Neural cell (in vitro differentiated cells): ENCODE measurements at regions not wholly inside any gene's neighbourhood (a gene's known extent, or its start where the extent isn't known, plus 50 kb on each side); places are given as distances from the start of the nearest gene placed in this dataset.

Source experiments
- EP300 ChIP-seq: fragments of 450-650 bp; conservative IDR thresholded peaks from 2 replicates; pipeline ENCODE4 v1.6.1; 2014; ENCODE audit warnings: antibody characterized with exemption, mild to moderate bottlenecking, moderate library complexity; ENCODE audit not compliant: poor library complexity, severe bottlenecking
- EZH2 ChIP-seq: fragments of 200-600, 300-800 bp; shearing (Covaris generic), sonication (generic); IDR thresholded peaks from 2 replicates; pipeline ENCODE4 v1.6.1; 2014; ENCODE audit warnings: antibody characterized with exemption, low read length, borderline replicate concordance, mild to moderate bottlenecking; ENCODE audit not compliant: insufficient read depth, poor library complexity, severe bottlenecking
- MXI1 ChIP-seq: fragments of 450-650 bp; conservative IDR thresholded peaks from 2 replicates; pipeline ENCODE4 v1.6.1; 2014; ENCODE audit warnings: antibody characterized with exemption, mild to moderate bottlenecking; ENCODE audit not compliant: poor library complexity, severe bottlenecking
- POLR2AphosphoS5 ChIP-seq: IDR thresholded peaks from 2 replicates; pipeline ENCODE4 v1.6.1; 2012
- RAD21 ChIP-seq: fragments of 450-650 bp; conservative IDR thresholded peaks from 2 replicates; pipeline ENCODE4 v1.6.1; 2014; ENCODE audit warnings: antibody characterized with exemption, mild to moderate bottlenecking, moderate library complexity
- SMC3 ChIP-seq: fragments of 450-650 bp; conservative IDR thresholded peaks from 2 replicates; pipeline ENCODE4 v1.6.1; 2014; ENCODE audit warnings: antibody characterized with exemption, mild to moderate bottlenecking, moderate library complexity; ENCODE audit not compliant: poor library complexity
- TAF1 ChIP-seq: IDR thresholded peaks from 2 replicates; pipeline ENCODE4 v1.6.1; 2012; ENCODE audit warnings: low read depth
- TF ChIP-seq, protein P1 (sequence below): fragments of 450-650 bp; IDR thresholded peaks from 2 replicates; pipeline ENCODE4 v1.5.1; 2014; ENCODE audit warnings: antibody characterized with exemption, mild to moderate bottlenecking, moderate library complexity; ENCODE audit not compliant: poor library complexity, severe bottlenecking
- TF ChIP-seq, protein P2 (sequence below): IDR thresholded peaks from 2 replicates; pipeline ENCODE4 v1.6.1; 2012; ENCODE audit warnings: borderline replicate concordance

DNA sequence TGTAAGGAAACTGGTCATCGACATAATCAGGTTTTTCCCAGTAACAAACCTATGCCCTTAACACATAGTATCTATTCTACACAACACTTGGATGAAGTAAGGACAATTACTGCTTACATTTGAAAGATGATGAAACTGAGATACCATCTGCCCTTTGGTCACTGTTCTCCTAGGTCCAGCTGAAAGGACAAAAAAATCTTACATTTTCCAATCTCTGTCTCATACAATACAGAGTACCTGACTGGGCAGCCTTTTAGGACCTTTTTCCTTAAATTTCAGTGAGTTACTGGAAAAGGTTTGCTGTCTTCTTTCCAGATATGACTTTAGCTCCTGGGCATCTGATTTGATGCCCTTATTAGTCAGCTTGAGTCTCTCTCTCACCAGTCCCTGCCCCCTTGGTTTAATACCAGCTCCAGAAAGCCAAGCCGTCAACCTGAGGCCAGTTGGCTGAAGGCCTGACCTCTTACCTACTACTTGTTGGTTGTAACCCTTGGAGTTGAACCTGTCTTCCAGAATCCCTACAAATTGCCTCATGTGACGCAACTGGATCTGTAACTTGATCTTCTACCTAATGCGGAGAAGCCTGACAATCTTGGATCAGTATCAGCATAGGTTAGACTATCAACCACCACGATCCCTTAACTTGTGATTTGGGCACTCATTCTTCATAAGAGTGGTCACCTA lies 355.3 kb upstream of the ZNF385D start:
- TF ChIP-seq, protein P1, sequence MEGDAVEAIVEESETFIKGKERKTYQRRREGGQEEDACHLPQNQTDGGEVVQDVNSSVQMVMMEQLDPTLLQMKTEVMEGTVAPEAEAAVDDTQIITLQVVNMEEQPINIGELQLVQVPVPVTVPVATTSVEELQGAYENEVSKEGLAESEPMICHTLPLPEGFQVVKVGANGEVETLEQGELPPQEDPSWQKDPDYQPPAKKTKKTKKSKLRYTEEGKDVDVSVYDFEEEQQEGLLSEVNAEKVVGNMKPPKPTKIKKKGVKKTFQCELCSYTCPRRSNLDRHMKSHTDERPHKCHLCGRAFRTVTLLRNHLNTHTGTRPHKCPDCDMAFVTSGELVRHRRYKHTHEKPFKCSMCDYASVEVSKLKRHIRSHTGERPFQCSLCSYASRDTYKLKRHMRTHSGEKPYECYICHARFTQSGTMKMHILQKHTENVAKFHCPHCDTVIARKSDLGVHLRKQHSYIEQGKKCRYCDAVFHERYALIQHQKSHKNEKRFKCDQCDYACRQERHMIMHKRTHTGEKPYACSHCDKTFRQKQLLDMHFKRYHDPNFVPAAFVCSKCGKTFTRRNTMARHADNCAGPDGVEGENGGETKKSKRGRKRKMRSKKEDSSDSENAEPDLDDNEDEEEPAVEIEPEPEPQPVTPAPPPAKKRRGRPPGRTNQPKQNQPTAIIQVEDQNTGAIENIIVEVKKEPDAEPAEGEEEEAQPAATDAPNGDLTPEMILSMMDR = no peak
- TF ChIP-seq, protein P2, sequence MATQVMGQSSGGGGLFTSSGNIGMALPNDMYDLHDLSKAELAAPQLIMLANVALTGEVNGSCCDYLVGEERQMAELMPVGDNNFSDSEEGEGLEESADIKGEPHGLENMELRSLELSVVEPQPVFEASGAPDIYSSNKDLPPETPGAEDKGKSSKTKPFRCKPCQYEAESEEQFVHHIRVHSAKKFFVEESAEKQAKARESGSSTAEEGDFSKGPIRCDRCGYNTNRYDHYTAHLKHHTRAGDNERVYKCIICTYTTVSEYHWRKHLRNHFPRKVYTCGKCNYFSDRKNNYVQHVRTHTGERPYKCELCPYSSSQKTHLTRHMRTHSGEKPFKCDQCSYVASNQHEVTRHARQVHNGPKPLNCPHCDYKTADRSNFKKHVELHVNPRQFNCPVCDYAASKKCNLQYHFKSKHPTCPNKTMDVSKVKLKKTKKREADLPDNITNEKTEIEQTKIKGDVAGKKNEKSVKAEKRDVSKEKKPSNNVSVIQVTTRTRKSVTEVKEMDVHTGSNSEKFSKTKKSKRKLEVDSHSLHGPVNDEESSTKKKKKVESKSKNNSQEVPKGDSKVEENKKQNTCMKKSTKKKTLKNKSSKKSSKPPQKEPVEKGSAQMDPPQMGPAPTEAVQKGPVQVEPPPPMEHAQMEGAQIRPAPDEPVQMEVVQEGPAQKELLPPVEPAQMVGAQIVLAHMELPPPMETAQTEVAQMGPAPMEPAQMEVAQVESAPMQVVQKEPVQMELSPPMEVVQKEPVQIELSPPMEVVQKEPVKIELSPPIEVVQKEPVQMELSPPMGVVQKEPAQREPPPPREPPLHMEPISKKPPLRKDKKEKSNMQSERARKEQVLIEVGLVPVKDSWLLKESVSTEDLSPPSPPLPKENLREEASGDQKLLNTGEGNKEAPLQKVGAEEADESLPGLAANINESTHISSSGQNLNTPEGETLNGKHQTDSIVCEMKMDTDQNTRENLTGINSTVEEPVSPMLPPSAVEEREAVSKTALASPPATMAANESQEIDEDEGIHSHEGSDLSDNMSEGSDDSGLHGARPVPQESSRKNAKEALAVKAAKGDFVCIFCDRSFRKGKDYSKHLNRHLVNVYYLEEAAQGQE = no peak
- TF ChIP-seq EZH2 (no peak), TAF1 (no peak), SMC3 (no peak), RAD21 (no peak), POLR2AphosphoS5 (no peak), EP300 (no peak), MXI1 (no peak)
